Right lung (tissue), 2 donors: ENCODE measurements at regions not wholly inside any gene's neighbourhood (a gene's known extent, or its start where the extent isn't known, plus 50 kb on each side); places are given as distances from the start of the nearest gene placed in this dataset.
"Not testable (repeated sequence)": the region's sequence is repeated elsewhere in the genome, so short reads cannot be mapped to it uniquely, and the experiment has no call there.

Experiments used
- DNase-seq, 2 donors: peaks; one replicate each; pipeline ENCODE4 v3.0.0-alpha.2; 2013

DNA sequence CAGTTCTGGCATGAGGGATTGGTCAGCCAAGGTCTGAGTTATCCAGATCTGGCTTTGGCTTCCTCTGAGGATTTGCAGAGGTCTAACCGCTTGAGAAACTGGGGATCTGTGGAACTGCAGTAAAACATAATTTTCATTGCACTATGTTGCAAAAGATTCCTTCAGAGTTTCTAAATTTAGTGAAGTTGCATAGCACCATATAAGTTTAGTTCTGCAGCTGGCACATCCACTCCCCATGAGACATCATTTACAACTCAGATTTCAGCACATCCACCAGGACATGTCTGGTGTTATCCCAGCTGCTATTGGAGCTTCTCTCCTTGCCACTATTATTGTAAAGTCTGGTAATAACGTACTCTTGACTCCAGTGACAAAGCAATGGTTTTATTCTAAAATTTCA lies 181.5 kb downstream of the CWF19L2 start:
- no peak for DNase-seq

DNA sequence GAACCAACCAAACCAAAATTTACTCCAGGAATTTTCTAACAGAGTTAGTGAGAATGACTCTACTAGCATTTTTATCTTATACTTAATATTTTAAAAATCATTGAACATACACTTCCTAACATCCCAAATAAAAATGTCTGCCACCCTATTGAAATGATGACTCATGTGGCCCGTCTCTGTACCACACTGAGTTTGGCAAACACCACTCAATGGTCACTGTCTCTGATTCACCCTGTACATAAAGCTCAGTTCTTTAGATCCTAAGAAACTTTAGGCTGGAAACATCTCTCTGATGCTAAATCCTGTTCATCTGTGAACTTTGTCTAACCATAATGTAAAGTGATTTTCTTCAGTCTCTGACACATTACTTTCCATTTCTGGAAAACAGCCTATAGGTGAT lies 182.0 kb downstream of the CWF19L2 start:
- no peak for DNase-seq

DNA sequence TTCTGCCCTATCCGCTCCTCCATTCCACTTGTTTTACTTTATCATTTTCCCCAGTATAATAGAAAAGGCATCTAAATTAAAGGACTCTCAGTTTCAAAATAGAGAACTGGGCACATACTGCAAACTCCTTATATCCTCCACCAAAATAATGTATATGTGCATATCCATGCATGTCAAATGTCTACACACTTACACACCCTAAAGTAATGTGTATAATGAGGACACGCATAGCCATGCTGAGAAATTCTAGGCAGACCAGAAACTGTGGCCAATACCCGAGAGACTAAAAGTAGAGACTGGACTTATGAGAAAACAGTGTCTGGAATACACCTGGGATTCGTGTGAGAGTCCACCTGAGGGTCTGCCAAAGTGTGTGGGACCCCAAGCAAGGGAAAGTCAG lies 183.5 kb downstream of the CWF19L2 start:
- DNase-seq, result no peak

DNA sequence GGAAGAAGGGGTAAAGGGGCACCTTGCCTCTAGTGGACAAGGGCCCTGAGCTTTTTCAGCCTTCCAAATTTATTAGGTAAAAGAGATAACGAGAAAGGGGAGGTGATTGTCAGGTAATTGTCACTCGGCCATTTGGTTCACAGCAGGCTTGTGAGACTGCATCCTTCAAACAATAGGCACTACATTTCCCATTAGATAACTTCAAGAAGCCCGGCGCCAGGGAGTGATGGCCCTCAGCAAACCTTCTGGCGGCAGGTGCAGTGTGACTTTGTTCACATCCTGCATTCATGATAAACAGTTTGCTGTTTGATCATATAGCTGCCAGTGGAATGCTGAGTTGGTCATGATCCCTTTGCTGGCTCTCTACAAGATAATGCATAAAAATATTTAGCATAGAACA lies 185.1 kb downstream of the CWF19L2 start:
- no peak for DNase-seq

DNA sequence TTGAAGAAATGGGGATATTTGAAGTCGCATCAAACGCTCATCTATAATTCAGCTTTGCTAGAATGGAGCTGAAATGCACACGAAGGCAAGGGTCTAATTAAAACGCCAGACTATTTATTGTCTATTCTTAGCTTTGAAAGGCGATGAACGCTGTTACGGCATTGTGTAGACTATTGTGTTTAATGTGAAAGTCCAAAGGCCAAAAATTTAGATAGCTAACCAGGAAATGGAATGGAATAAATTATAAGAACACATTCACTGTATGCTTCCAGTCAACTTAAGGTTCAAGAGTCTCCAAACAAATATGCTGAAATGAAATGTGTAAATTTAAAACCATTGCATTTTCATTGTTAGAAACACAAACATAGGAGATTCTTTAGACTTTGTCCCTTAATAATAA lies 186.2 kb downstream of the CWF19L2 start:
- DNase-seq, result no peak

- no peak for DNase-seq
These were observed 188.6 kb downstream of the CWF19L2 start for GRCh38 chr11:107268977-107269376.

DNA sequence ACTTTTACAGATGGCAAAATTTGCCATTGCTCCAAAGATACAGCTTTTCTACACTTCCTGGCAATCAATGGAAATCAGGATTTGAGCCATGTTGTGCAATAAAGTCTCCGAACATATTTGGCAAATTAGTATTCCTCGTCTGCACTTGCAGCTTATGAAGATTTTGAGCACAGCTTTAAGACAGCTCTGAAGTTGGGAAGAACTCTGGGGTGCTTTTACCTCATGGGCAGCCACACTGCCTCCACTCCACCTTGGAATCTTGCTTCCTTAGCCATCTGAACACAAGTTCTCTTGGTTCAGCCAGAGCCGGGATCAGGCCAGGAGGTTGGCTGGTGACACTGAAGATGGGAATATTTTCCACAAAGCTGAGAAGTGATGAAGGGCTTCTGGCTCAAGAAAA lies 191.2 kb downstream of the CWF19L2 start:
- peak in 1 of 2 donors; percentile 12 for DNase-seq

DNA sequence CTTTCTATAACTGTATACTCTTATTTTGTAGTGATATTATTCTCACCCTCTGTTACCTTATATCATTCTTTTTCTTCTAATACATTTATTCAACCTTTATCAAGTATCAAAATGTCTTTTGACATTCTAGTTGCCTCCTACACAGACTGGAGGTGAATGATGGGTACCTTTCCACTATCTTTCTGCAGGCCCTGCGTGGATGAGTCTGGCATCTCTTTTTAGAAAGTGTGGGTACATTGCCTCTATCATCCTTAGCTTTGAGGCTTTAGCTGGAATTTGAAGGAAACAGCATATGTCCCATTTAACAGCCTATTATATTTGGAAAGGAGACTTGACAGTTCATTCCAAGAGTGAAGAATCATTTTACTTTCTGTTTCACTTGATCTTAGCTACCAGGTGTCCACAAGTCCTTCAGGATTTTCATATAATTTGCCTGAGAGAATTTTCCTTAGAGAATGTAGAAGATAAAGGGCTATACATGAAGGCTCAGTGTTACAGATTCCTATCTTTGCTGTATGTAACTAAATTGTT lies 192.0 kb downstream of the CWF19L2 start:
- DNase-seq, result no peak

- DNase-seq, result peak; percentile 15 to 24
These were observed 193.6 kb downstream of the CWF19L2 start for GRCh38 chr11:107263844-107264563.

- no peak for DNase-seq
These were observed 197.8 kb downstream of the CWF19L2 start for GRCh38 chr11:107259811-107260221.

- DNase-seq, result no peak
These were observed 199.9 kb downstream of the CWF19L2 start for GRCh38 chr11:107257710-107258109.

GRCh38 chr11:107253661-107254060 lies 204.0 kb downstream of the CWF19L2 start:
- not testable (repeated sequence) for DNase-seq

GRCh38 chr11:107252429-107253161 lies 205.0 kb downstream of the CWF19L2 start:
- DNase-seq, result no peak

- no peak for DNase-seq
These were observed 206.3 kb downstream of the CWF19L2 start for GRCh38 chr11:107251298-107251697.

- no peak for DNase-seq
These were observed 207.6 kb downstream of the CWF19L2 start for GRCh38 chr11:107250017-107250416.

GRCh38 chr11:107249054-107249453 lies 208.6 kb downstream of the CWF19L2 start:
- DNase-seq, result no peak

- no peak for DNase-seq
These were observed 210.3 kb downstream of the CWF19L2 start for GRCh38 chr11:107247167-107247861.

DNA sequence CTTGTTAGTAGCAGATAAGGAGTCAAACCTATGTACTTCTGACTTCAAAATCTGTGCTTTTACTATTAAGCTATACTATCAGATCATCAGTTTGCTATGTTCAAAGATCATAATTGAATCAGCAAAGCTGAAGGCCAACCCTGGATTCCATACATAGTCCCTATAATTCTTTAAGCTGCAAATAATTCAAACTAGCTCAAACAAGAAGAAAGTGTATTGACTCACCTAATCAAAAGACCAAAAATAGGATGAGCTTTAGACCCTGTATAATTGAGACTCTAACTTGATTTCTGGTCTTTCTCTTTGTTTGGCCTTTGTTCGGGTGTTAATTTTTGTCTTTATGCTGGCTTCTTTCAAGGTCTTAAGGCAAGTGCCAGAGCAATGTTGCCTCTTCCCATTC lies 213.7 kb downstream of the CWF19L2 start:
- no peak for DNase-seq

GRCh38 chr11:107232451-107232850 lies 214.2 kb upstream of the GUCY1A2 start:
- no peak for DNase-seq

- no peak for DNase-seq
These were observed 206.6 kb upstream of the GUCY1A2 start for GRCh38 chr11:107224836-107225235.

GRCh38 chr11:107222916-107223460 lies 204.7 kb upstream of the GUCY1A2 start:
- DNase-seq, result no peak

DNA sequence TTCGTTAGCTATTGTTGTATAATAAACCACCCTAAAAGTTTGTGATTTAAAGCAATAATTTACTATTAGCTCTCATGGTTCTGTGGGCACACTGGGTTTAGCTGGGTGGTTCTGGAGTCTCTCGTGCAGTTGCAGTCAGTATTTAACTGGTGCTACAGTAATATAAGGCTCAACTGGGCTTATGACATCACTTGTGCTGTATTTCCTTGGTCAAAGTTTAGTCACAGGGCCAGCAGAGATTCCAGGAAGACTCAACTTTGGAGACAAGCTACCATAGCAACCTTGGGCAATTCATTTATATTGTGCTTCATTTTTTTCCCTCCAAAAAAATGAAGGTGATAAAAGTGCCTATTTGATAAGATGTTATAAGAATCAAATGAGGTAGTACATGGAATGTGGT lies 204.2 kb upstream of the GUCY1A2 start:
- DNase-seq, result no peak
